ENCODE measurements at regions not wholly inside any gene's neighbourhood (a gene's known extent, or its start where the extent isn't known, plus 50 kb on each side); places are given as distances from the start of the nearest gene placed in this dataset.
A peak's percentile ranks its signal among the peaks of the same experiment; 100 is the strongest.
"Not testable (repeated sequence)": the region's sequence is repeated elsewhere in the genome, so short reads cannot be mapped to it uniquely, and the experiment has no call there.

- Histone ChIP-seq H3K27me3 (no peaks in the 10 kb centered on the region), H3K4me3 (no peak overlapping the region), H3K9me3 (no peaks in the 10 kb centered on the region), H3K27ac (no peak overlapping the region), H3K36me3 (ENCODE audit: low read depth, missing control alignments) (no peaks in the 10 kb centered on the region), H3K4me1 (no peaks in the 10 kb centered on the region)
- 89 to 100% methylated on average over 1 of the region's 1 CpG for WGBS, 2 donors
- TF ChIP-seq POLR2A (IDR thresholded peaks at IDR 0.05) = no peak
- no peak for DNase-seq
- intact Hi-C loops (cut with DNase I; ENCODE audit: low total_unique reads) = no loop called here
Measured at GRCh38 chr4:82104578-82104977, 269.2 kb downstream of the HNRNPD start.

GRCh38 chr4:82099928-82100579 lies 273.7 kb downstream of the HNRNPD start:
- TF ChIP-seq CTCF (IDR thresholded peaks at IDR 0.05) (no peak), POLR2A (IDR thresholded peaks at IDR 0.05) (no peak)
- no peak for DNase-seq

GRCh38 chr4:82097504-82097903 lies 276.3 kb downstream of the HNRNPD start:
- 14 to 38% methylated on average over 1 to 3 of the region's 3 CpGs for WGBS, 2 donors
- Histone ChIP-seq H3K9me3 (no peaks in the 10 kb centered on the region), H3K4me1 (no peaks in the 10 kb centered on the region), H3K27me3 (no peaks in the 10 kb centered on the region), H3K4me3 (no peak overlapping the region), H3K27ac (no peak overlapping the region), H3K36me3 (ENCODE audit: low read depth, missing control alignments) (no peaks in the 10 kb centered on the region)
- intact Hi-C loops (cut with DNase I; ENCODE audit: low total_unique reads) = no loop called here
- DNase-seq = no peak
- TF ChIP-seq CTCF (IDR thresholded peaks at IDR 0.05) = no peak
- no peak for TF ChIP-seq POLR2A (IDR thresholded peaks at IDR 0.05)

More at GRCh38 chr4:82099928-82100579, 273.7 kb downstream of the HNRNPD start:
- intact Hi-C loops (cut with DNase I; ENCODE audit: low total_unique reads) = no loop called here
- Histone ChIP-seq H3K27me3 (no peaks in the 10 kb centered on the region), H3K4me1 (no peaks in the 10 kb centered on the region), H3K36me3 (ENCODE audit: low read depth, missing control alignments) (no peaks in the 10 kb centered on the region), H3K4me3 (no peak overlapping the region), H3K27ac (no peak overlapping the region), H3K9me3 (no peaks in the 10 kb centered on the region)
- WGBS, 2 donors = 57 to 61% methylated on average over 6 of the region's 6 CpGs

- no peak overlapping the region for H3K27ac ChIP-seq
- WGBS, 2 donors = 73 to 75% methylated on average over 2 of the region's 2 CpGs
- intact Hi-C loops (cut with DNase I; ENCODE audit: low total_unique reads) = no loop called here
- no peaks in the 10 kb centered on the region for H3K27me3 ChIP-seq
- no peaks in the 10 kb centered on the region for H3K4me1 ChIP-seq
- no peak overlapping the region for H3K4me3 ChIP-seq
- no peak for DNase-seq
- no peak for TF ChIP-seq POLR2A (IDR thresholded peaks at IDR 0.05)
- TF ChIP-seq CTCF (IDR thresholded peaks at IDR 0.05) = no peak
- H3K36me3 ChIP-seq (ENCODE audit: low read depth, missing control alignments) = no peaks in the 10 kb centered on the region
- H3K9me3 ChIP-seq = no peaks in the 10 kb centered on the region
Measured at GRCh38 chr4:82090717-82091116, 283.1 kb downstream of the HNRNPD start.

GRCh38 chr4:82084747-82085146 lies 289.0 kb downstream of the HNRNPD start:
- Histone ChIP-seq H3K27ac (no peak overlapping the region), H3K9me3 (no peaks in the 10 kb centered on the region), H3K4me1 (no peaks in the 10 kb centered on the region), H3K4me3 (no peak overlapping the region), H3K36me3 (ENCODE audit: low read depth, missing control alignments) (no peaks in the 10 kb centered on the region), H3K27me3 (no peaks in the 10 kb centered on the region)
- 82 to 89% methylated on average over 1 of the region's 1 CpG for WGBS, 2 donors
- DNase-seq = no peak
- intact Hi-C loops (cut with DNase I; ENCODE audit: low total_unique reads) = no loop called here
- TF ChIP-seq CTCF (IDR thresholded peaks at IDR 0.05) = no peak
- TF ChIP-seq POLR2A (IDR thresholded peaks at IDR 0.05) = no peak

- H3K27ac ChIP-seq; H3K4me1 ChIP-seq; intact Hi-C loops (cut with DNase I; ENCODE audit: low total_unique reads); H3K27me3 ChIP-seq; DNase-seq; H3K36me3 ChIP-seq (ENCODE audit: low read depth, missing control alignments); H3K9me3 ChIP-seq: not testable (repeated sequence)
- peak overlapping the region; percentile 21 to 44 for H3K4me3 ChIP-seq
- 71% methylated on average over 23 of the region's 31 CpGs; no CpG with 5 or more reads in 1 of the 2 donors for WGBS, 2 donors
Measured at GRCh38 chr4:82077471-82077995, 296.3 kb downstream of the HNRNPD start.
